Prostate gland (tissue), 2 donors: ENCODE measurements at regions not wholly inside any gene's neighbourhood (a gene's known extent, or its start where the extent isn't known, plus 50 kb on each side); places are given as distances from the start of the nearest gene placed in this dataset.

Experiments used
- CTCF ChIP-seq, 4 experiments: fragments of 200-600 bp in 2 of 4; fragments of 450-650 bp in 2 of 4; sonication (generic) in 2 of 4; IDR thresholded peaks; 1 replicate in 3 of 4; 2 replicates in 1 of 4; pipeline ENCODE4 v1.5.1; 2016 to 2019; ENCODE audit warnings: antibody characterized with exemption in 4 of 4, mild to moderate bottlenecking in 2 of 4, moderate library complexity in 2 of 4
- POLR2A ChIP-seq: fragments of 450-650 bp; IDR thresholded peaks from one replicate; pipeline ENCODE4 v1.6.1; 2016; ENCODE audit warnings: antibody characterized with exemption, mild to moderate bottlenecking
- POLR2AphosphoS5 ChIP-seq: sonication (generic); formaldehyde crosslinking; IDR thresholded peaks from one replicate; pipeline ENCODE4 v1.6.1; 2017; ENCODE audit warnings: antibody characterized with exemption

- TF ChIP-seq CTCF (IDR thresholded peaks at IDR 0.05) (no peak), POLR2AphosphoS5 (no peak), POLR2A (no peak)
Measured at GRCh38 chr2:155498106-155498505, 799.6 kb downstream of the KCNJ3 start.
